HL-60 (cell line): ENCODE measurements at regions not wholly inside any gene's neighbourhood (a gene's known extent, or its start where the extent isn't known, plus 50 kb on each side); places are given as distances from the start of the nearest gene placed in this dataset.

Source experiments
- DNase-seq, 2 experiments: peaks; one replicate each; pipeline ENCODE4 v3.0.0-alpha.2; 2010 to 2020; ENCODE audit warnings: low read depth in 1 of 2, low spot score in 1 of 2
- H3K27ac ChIP-seq: fragments of 250-450 bp; sonication (Bioruptor Pico); replicated peaks from 2 replicates; pipeline ENCODE4 v1.5.1; 2020; ENCODE audit warnings: mild to moderate bottlenecking, moderate library complexity
- H3K27me3 ChIP-seq: fragments of 250-450 bp; sonication (Bioruptor Pico); 2 replicates; pipeline ENCODE4 v1.5.1; 2021; ENCODE audit warnings: mild to moderate bottlenecking, moderate library complexity; ENCODE audit not compliant: insufficient read depth, poor library complexity, severe bottlenecking
- H3K4me3 ChIP-seq: replicated peaks from 2 replicates; pipeline ENCODE4 v1.5.1; 2011; ENCODE audit warnings: mild to moderate bottlenecking, control low read depth, low read length; ENCODE audit not compliant: insufficient read depth
- CTCF ChIP-seq: IDR thresholded peaks from one replicate; pipeline ENCODE4 v1.5.1; 2011; ENCODE audit warnings: low read length, control low read depth, inconsistent platforms; ENCODE audit not compliant: insufficient read depth
- GABPA ChIP-seq: IDR thresholded peaks from 2 replicates; pipeline ENCODE4 v1.6.1; 2012; ENCODE audit warnings: low read depth
- POLR2AphosphoS5 ChIP-seq: IDR thresholded peaks from 2 replicates; pipeline ENCODE4 v1.6.1; 2012; ENCODE audit warnings: low read depth
- SPI1 ChIP-seq: IDR thresholded peaks from 2 replicates; pipeline ENCODE4 v1.6.1; 2012; ENCODE audit warnings: low read depth, mild to moderate bottlenecking, borderline replicate concordance
- TF ChIP-seq, protein P1 (sequence below): IDR thresholded peaks from 2 replicates; pipeline ENCODE4 v1.6.1; 2012; ENCODE audit warnings: low read depth; ENCODE audit not compliant: insufficient replicate concordance

GRCh38 chr6:94417363-94417762 lies 998.0 kb upstream of the EPHA7 start:
- TF ChIP-seq POLR2AphosphoS5 (no peak), GABPA (no peak), SPI1 (no peak), CTCF (no peak)
- TF ChIP-seq, protein P1, sequence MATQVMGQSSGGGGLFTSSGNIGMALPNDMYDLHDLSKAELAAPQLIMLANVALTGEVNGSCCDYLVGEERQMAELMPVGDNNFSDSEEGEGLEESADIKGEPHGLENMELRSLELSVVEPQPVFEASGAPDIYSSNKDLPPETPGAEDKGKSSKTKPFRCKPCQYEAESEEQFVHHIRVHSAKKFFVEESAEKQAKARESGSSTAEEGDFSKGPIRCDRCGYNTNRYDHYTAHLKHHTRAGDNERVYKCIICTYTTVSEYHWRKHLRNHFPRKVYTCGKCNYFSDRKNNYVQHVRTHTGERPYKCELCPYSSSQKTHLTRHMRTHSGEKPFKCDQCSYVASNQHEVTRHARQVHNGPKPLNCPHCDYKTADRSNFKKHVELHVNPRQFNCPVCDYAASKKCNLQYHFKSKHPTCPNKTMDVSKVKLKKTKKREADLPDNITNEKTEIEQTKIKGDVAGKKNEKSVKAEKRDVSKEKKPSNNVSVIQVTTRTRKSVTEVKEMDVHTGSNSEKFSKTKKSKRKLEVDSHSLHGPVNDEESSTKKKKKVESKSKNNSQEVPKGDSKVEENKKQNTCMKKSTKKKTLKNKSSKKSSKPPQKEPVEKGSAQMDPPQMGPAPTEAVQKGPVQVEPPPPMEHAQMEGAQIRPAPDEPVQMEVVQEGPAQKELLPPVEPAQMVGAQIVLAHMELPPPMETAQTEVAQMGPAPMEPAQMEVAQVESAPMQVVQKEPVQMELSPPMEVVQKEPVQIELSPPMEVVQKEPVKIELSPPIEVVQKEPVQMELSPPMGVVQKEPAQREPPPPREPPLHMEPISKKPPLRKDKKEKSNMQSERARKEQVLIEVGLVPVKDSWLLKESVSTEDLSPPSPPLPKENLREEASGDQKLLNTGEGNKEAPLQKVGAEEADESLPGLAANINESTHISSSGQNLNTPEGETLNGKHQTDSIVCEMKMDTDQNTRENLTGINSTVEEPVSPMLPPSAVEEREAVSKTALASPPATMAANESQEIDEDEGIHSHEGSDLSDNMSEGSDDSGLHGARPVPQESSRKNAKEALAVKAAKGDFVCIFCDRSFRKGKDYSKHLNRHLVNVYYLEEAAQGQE, result no peak
- DNase-seq, result no peak
- Histone ChIP-seq H3K27me3 (no peaks in the 10 kb centered on the region), H3K4me3 (no peak overlapping the region), H3K27ac (no peak overlapping the region)

DNA sequence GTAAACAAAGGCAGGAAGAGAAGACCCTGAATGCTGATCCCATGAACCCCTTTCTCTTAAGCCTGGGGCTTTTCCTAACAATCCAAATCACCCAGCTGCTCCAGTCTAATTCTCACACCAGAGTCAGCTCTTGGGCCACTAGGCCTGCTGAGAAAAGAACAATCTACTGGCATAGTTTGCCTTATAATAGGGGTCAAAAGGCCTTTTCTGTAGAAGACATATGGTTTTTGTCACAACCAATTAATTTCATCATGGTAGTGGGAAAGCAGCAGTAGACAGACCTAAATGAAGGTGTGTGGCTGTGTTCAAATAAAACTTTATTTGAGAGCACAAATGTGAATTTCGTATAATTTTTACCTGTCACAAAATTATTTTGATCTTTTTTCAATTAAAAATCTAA lies 994.7 kb upstream of the EPHA7 start:
- DNase-seq, result no peak
- Histone ChIP-seq H3K4me3 (no peak overlapping the region), H3K27me3 (no peaks in the 10 kb centered on the region), H3K27ac (no peak overlapping the region)
- TF ChIP-seq POLR2AphosphoS5, result no peak
- no peak for TF ChIP-seq CTCF
- TF ChIP-seq, protein P1, result no peak
- no peak for TF ChIP-seq SPI1
- TF ChIP-seq GABPA, result no peak

DNA sequence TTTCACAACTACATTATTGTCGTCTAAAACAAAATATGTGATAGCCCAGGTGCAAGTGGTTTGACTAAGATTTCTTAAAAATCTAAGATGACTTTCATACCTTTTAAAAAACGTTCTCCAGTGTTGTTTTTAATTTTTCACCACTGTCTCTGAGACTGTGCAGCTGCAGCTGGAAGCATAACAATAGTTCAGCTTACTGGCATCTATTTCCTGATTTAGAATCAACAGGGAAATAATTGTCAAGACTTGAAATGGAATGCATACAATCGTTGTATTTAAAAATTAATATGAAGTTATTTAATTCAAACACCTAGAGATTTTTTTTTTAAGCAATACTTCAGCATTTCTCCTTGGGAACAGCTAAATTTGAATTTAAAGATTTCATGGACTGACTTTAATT lies 982.0 kb upstream of the EPHA7 start:
- Histone ChIP-seq H3K4me3 (no peak overlapping the region), H3K27ac (no peak overlapping the region), H3K27me3 (no peaks in the 10 kb centered on the region)
- TF ChIP-seq GABPA, result no peak
- no peak for TF ChIP-seq POLR2AphosphoS5
- no peak for TF ChIP-seq SPI1
- TF ChIP-seq, protein P1, result no peak
- no peak for TF ChIP-seq CTCF
- DNase-seq, result no peak
